ENCODE measurements at regions not wholly inside any gene's neighbourhood (a gene's known extent, or its start where the extent isn't known, plus 50 kb on each side); places are given as distances from the start of the nearest gene placed in this dataset.
"Not testable (repeated sequence)": the region's sequence is repeated elsewhere in the genome, so short reads cannot be mapped to it uniquely, and the experiment has no call there.

DNA sequence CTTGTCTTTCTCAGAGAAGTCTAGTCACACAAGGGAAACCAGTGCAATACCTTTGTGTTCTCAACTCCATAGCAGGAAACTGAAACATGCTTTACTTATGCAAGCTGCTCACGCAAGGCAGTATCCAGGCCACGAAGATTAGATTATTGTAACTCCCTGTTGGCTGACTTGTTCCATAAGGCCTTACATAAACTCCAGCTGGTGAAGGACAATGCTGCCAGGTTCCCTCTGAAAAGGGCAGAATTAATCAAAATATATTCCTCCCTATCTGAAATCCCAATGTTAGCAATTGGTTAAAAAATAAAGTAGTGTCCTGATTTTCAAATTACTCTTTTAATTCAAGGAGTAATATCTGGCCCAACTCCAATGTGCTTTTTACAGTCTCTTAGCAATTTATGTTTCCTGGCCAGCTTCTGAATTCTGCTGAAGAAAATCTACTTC is 966.6 kb downstream of the HACE1 start:
- DNase-seq (ENCODE audit: low read depth in 2 of 2) = no peak

DNA sequence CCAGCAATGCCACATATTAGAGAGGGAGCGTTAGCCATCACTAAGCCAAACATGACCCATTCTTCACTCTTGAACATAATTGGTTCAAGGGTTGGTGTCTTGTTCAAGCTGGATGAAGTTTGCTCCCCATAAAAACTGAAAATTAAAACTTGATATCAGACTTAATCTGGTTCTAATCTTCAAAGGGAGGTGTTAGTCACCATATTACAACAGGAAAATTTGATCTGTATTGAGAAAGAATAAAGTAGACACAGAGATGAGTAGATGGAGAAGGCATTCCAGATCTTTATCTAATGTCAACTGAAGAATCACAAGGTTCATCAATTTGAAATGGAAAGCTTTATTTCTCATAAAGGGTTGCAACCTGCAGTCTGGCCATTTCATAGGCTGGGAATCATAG is 972.8 kb downstream of the HACE1 start:
- no peak for DNase-seq (ENCODE audit: low read depth in 2 of 2)

DNA sequence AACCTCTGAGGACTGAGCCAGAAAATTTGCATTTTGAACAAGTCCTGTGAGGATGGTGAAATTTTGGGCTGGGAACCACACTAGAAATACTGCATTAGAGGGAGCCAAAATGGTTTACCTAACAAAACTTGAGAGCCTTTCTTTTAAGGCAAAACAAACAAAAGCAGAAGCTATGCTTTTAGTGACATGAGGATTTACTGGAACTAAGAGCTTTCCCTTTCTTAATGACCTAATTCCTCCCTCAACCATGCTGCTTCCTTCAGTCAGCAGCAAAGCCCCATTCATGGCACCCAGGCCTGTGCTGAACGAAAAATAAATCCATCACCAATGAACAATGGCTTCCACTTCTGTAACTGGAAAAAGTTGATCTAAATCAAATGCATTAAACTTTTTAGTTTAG is 974.3 kb downstream of the HACE1 start:
- no peak for DNase-seq (ENCODE audit: low read depth in 2 of 2)

DNA sequence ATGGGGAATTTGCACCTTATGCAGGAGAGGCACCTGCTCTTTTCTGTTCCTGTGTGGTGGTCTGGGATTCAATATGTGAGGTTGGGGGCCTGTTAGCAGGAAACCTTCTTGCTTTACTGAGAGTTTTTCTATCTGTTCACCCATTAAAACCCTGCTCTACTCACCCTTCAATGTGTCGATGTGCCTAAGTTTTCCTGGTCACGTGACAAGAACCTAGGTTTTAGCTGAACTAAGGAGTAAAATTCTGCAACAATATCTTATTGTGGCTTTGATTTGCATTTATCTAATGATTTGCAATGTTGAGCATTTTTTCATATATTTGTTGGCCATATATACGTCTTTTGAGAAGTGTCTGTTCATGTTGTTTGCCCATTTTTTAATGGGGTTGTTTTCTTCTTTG is 979.9 kb downstream of the HACE1 start:
- no peak for DNase-seq (ENCODE audit: low read depth in 2 of 2)

DNA sequence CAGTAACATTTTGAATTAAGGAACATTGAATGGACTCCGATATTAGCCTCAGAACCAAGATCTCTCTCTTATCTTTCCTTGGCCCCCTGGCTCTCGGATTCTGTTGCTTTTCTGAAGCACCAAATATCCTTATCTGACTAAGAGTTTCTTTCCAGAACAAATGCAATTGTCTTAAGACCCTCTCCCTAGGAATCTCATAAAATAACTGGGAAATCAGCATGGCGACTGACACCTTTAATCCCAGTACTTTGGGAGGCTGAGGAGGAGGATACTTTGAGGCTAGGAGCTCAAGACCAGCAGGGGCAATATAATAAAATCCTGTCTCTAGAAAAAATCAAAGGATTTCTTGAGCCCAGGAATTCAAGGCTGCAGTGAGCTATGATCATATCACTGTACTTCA is 984.5 kb downstream of the HACE1 start:
- no peak for DNase-seq (ENCODE audit: low read depth in 2 of 2)

DNA sequence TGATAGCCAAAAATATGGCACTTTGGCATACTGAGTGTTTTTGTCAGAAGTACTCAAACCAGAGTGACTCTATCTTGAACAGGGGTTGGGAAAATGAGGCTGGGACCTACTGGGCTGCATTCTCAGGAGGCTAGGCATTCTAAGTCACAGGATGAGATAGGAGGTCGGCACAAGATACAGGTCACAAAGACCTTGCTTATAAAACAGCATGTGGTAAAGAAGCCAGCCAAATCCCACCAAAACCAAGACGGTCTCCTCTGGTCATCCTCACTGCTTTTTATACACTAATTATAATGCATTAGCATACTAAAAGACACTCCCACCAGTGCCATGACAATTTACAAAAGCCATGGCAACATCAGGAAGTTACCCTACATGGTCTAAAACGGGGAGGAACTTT is 985.1 kb downstream of the HACE1 start:
- DNase-seq (ENCODE audit: low read depth in 2 of 2) = no peak

DNA sequence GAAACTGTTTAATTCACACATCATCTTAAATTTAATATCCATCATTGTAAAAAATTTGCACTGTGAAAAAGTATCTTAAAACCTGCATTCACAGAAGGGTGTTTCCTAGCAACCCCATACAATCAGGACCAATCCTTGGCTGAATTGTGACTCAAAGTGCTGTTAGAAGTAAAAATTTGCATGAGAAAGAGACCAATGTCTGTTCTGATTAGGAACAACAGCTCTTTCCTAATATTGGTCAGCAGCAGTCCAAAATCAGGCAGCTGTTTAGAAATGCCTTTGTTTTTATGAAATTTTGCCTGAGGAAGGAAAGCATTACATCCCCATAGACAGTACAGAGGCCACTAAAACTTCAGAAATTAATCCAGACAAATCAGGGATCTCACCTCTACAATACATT is 987.0 kb downstream of the HACE1 start:
- DNase-seq (ENCODE audit: low read depth in 2 of 2) = no peak

DNA sequence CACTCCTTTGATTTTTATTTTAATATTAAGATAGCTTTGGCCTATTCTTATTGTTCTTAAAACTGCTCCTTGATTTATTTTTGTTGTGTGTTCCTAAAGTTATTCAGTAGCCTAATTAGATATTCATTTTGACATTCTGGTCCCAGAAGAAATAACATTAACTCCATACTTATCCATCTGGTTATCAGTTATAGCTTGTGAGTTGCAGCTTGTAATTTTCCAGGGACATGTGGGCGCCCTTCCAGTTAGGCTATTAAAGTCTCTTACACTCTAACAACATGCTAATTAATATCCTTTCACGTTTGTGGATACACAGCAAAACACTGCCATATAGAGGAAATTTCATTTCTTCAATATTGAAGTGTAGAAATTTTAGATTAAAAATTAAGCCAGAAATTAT is 987.5 kb downstream of the HACE1 start:
- DNase-seq (ENCODE audit: low read depth in 2 of 2) = no peak

DNA sequence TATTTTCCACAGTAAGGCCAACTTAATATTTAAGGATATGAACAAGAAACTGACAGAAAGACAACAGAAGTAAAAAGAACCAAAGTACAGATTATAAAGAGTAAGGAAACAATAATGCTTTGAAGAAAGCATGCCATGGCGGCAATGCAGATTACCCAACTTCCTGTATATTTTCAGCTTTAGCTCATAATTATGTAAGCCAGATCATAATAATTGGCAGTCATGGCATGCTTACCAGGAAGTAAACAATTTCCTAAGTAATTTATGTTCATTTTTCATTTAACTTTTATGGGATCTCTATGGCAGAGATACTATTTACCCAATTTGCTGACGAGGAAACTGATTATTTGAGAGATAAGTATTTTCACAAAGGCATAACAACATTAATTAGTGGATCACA is 988.7 kb downstream of the HACE1 start:
- DNase-seq (ENCODE audit: low read depth in 2 of 2) = no peak

DNA sequence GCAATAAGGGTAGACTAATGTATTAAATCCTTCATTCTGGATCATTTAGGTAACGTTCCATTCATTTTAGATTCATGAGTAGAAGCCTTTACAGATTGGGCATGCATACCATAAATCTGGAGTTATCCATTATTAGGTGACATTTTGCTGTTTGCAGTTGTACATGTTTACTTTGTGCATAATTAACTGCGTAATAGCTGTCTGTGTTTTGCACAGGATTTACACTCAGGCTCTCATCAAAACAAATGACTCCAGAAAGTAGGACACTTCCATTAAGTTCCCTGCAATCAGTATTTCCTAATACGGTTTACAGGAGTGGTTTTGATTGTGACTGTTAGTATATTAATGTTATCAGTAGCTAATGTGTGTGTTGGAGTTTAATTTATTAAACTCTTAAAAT is 997.4 kb downstream of the HACE1 start:
- no peak for DNase-seq (ENCODE audit: low read depth in 2 of 2)

DNA sequence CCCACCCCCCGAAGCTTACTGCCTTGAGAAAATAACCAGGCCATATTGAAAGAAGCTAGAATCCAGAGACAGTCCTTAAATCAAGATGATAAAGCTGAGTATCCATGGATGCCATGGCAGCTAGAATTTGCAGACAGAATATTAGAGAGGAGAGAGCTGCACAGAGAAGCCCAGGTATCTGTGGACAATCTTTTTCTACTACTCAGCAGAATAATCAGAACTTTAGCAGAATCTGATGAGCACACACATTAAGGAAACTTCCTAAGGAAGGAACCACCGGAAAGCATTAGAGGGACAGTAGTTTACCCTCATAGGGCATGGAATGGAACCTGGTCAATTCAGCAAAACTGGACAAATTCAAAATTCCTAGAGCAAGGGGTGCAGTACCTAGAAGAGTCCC is 1001.7 kb downstream of the HACE1 start:
- DNase-seq (ENCODE audit: low read depth in 2 of 2) = no peak

DNA sequence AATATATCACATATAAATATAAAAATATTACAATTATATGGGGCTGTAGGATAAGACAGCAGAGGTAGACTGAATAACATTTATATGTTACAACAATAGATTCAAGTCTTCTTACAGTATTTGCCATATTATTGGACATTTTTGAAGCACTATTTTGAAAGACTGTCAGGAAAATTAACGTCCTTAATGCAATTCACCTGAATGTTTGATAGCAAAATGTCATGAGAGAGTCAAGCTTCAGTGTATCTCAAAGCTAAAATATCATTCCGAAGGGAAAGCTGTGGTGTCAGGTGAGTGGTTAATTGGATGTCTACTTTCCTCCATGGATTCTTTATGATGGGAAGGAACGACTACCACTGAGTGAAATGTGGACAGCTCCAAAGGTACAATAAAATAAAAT is 1004.0 kb downstream of the HACE1 start:
- DNase-seq (ENCODE audit: low read depth in 2 of 2) = no peak

DNA sequence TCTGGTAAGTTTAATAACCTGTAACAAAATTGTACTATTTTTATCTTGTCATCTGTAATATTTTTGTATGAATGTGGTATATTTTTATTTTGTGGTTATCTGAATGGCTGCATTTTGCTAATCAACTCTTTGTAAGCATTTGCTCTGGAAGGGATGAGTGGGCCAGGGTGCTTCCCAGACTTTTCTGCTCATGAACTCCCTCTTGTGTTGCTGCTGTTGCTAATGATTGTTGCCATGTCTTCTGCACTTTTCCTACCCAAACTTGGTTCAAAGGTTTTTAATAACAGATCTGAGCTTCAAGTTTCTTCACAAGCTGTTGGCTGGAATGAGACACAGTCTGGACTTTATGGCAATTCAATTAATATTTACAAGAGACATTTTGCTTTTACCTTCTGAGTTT is 1005.7 kb downstream of the HACE1 start:
- DNase-seq (ENCODE audit: low read depth in 2 of 2) = no peak

DNA sequence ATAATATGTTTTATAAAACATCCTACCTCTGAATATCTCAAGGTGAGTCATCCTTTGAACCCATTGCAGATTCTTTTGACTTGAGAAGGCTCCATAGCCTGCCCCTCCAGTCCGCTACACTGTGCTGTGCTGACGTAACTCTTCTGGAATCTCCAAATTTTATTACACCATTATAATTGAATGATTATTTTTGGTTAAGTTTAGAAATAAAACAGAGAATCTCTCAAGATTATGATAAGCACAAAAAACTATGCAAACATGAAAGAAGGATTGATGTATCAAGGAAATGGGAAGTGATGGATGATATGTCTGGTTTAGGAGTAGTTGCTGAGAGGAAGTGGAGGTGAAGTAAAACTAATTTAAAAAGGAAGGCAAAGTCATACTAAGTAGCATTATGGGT is 1021.3 kb downstream of the HACE1 start:
- DNase-seq (ENCODE audit: low read depth in 2 of 2) = no peak

DNA sequence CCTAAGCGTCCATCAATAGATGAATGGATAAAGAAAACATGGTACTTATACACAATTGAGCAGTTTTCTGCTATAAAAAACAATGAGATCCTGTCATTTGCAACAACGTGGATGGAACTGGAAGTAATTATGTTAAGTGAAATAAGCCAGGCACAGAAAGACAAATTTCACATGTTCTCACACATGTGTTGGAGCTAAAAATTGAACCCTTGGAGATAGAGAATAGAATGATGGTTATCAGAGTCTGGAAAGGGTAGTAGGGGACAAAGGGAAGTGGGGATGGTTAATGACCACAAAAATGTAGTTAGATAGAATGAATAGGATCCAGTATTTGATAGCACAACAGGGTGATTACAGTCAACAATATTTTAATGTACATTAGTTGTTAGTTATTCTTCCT is 1033.5 kb downstream of the HACE1 start:
- no peak for DNase-seq (ENCODE audit: low read depth in 2 of 2)

DNA sequence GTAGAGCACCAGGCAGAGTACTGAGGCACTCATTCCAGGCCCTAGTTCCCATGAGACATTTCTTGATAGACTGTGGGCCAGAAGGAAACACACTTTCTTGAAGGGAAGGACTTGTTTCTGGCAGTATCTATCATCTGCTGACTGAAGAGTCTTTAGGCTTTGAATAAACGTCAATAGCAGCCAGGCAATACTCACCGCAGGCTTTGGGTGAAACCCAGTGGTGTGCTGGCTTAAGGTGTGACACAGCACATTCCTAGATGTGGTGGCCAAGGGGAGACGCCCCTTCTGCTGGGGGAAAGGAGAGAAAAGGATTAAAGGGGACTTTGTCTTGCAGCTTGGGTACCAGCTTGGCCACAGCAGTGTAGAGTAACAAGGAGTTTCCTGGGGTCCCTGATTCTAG is 1039.6 kb downstream of the HACE1 start:
- no peak for DNase-seq (ENCODE audit: low read depth in 2 of 2)

DNA sequence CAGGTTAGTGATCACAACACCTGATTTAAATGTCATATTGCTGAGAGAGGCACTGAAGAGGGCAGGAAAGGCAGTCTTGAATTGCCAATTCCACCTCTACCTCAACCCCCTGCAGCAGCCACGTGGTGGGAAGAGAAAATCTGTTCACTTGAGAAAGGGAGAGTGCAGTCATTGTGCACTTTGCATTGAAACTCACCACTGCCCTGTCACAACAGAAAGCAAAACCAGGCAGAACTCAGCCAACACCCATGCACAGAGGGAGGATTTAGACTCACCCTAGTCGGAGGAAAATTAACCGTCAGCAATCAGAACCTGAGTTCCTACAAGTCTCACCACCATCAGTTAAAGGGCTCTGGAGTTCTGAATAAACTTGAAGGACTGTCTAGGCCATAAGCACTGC is 1040.2 kb downstream of the HACE1 start:
- no peak for DNase-seq (ENCODE audit: low read depth in 2 of 2)

DNA sequence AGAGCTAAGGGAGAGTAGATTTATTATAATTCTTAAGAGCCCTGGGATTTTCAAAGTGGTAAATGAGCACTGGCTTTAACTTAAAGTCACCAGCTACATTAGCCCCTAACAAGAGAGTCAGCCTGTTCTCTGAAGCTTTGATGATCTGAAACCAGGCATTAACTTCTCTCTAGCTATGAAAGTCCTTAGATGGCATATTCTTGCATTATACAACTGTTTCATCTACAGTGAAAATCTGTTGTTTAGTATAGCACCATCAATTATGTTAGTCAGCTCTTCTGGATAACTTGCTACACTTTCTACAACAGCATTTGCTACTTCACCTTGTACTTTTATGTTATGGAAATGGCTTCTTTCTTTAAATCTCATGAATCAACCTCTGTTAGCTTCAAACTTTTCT is 1046.7 kb downstream of the HACE1 start:
- DNase-seq (ENCODE audit: low read depth in 2 of 2) = no peak

DNA sequence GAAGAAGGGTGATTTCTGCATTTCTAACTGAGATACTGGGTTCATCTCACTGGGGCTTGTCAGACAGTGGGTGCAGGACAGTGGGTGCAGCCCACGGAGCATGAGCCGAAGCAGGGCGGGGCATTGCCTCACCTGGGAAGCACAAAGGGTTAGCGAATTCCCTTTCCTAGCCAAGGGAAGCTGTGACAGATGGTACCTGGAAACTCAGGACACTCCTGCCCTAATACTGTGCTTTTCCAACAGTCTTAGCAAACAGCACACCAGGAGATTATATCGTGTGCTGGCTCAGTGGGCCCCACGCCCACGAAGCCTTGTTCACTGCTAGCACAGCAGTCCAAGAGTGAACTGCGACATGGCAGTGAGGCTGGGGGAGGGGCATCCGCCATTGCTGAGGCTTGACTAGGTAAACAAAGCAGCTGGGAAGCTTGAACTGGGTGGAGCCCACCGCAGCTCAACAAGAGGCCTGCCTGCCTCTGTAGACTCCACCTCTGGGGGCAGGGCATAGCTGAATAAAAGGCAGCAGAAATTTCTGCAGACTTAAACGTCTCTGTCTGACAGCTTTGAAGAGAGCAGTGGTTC is 1057.7 kb downstream of the HACE1 start:
- DNase-seq (ENCODE audit: low read depth in 2 of 2) = not testable (repeated sequence)

DNA sequence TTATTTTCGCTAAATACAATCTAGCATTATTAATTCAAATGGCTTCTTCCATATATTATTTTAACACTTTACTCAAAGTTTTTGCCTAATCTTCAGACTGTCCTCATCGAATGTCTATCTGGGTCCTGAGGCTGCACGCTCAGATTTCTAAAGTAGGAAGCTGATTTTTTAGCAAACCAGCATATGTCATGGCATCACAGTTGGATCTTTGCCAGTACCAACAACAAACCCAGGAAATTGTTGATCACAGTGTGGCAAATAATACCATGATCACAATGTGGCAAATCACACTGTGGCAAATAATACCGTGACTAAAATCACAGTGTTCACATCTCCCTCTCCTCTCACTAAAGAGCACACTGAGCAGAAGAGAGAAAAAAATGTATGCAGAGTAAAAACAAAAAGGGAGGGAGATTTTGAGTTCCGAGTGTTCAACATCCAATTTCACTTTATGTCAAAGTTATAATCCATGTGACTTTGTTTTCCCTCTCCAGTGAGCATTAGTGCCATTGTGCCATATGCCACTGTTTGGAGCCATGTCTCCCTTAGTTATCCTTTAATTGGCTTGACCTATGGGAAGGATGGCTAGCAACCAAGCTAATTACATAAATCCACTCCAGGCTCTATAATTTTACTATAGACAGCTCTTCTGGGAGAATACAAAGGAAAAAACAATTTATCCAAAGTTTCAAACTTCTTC is 1059.6 kb downstream of the HACE1 start:
- no peak for DNase-seq (ENCODE audit: low read depth in 2 of 2)

DNA sequence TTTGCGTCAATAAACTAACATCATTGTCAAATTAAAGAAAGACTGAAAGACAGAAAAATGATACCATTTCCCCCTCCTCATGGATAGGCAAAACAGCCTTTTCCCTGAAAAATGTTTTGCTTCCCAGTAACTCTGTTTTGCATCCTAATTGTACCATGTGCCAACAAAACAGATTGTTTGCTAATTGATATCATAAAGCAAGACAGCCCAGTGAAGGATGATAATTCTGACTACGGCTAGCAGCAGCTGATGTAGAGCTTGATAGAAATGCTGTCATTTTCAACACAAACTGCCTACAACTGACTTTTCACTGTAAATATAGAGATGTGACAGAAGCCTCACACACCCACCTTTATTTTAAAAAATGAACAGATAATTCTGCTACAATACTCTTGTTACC is 1061.6 kb downstream of the HACE1 start:
- DNase-seq (ENCODE audit: low read depth in 2 of 2) = no peak

DNA sequence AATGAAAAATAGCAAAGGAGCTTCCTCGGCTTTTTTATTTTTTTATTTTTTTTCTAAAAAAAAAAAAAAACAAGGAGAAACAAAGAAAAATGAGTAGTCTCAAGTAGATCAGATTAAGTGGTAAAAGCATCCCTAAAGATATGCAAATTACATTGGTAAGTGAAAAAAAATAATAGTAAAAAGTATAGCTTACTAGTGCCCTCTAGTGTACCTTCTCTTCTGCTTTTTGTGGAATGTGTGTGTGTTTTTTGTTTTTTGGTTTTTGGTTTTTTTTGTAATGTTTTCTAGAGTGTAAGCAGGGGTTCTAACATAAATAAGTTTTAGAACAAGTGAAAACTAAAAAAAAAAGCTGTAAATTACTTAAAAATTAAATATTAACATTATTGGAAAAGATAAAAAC is 1062.0 kb downstream of the HACE1 start:
- DNase-seq (ENCODE audit: low read depth in 2 of 2) = no peak

DNA sequence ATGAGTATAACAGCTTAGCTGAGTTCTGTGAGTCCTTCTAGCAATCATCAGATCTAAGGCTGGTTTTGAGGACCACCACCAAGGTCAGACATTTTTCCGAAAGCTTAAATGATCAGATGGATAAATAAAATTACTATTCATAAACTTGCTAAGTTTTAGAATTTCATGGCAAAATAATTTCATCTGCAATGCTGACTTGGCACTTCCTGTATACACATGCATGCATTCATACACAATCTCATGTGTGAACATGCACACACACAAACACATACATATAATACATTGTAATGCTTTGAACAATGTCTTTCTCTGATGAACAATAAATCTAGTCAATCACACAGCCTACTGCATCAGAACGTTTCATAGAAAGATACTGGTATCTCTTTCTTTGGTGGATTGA is 1068.3 kb downstream of the HACE1 start:
- DNase-seq (ENCODE audit: low read depth in 2 of 2) = no peak

DNA sequence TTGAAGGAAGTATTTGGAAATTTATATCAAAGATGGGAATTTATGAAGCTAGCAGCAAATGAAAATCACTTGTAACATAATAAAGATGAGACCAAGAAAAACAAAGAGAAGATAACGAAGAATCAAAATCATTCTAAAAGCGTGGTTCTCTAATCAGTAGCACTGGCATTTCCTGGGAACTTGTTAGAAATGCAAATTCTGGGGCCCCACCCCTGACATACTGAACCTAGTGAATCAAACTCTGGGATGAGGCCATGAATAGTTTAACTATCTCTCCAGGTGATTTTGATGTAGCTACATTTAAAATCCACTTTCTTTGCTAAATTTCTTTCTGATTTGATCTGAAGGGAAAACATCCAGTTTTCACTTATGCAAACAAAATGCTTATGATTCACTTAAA is 1075.6 kb downstream of the HACE1 start:
- no peak for DNase-seq (ENCODE audit: low read depth in 2 of 2)

All from stimulated activated CD4-positive, alpha-beta T cell treated with anti-CD3 and anti-CD28 coated beads, Interleukin-4, amount 100 ng/mL, for 48 hours (primary cell).